HCT116 (cell line): ENCODE measurements at regions not wholly inside any gene's neighbourhood (a gene's known extent, or its start where the extent isn't known, plus 50 kb on each side); places are given as distances from the start of the nearest gene placed in this dataset.

ENCODE experiments used
- ATAC-seq: fragments of 200-7000 bp; cut with Tn5 transposase; 2 replicates; pipeline ENCODE4 v1.9.1; 2020; ENCODE audit warnings: mild to moderate bottlenecking, moderate library complexity
- BruUV-seq: library from RNA; stranded (reverse); fragments of 400-500 nt; replicated peaks from 2 replicates; lab custom pipeline; 2021; lab: Mats Ljungman, UMichigan
- CTCF ChIA-PET: fragments of 300-600 bp; sonication (Branson Sonifier 250); formaldehyde crosslinking; loops from one replicate; lab custom pipeline; 2021; ENCODE audit warnings: antibody characterized with exemption; lab: Charles Lee
- POLR2A ChIA-PET: fragments of 300-600, 350-600 bp; sonication (Branson Sonifier 250); formaldehyde crosslinking; loops from one replicate; lab custom pipeline; 2021; ENCODE audit warnings: antibody characterized with exemption; lab: Charles Lee
- RAD21 ChIA-PET, 2 experiments: fragments of 300-600 bp; sonication (Branson Sonifier 250); formaldehyde crosslinking; loops; one replicate each; lab custom pipeline; 2023; ENCODE audit warnings: low total read pairs in 2 of 2; ENCODE audit not compliant: uncharacterized antibody in 2 of 2, unreplicated experiment in 2 of 2, low non-redundant PET in 1 of 2; lab: Charles Lee
- DNase-seq: peaks from one replicate; pipeline ENCODE4 v3.0.0-alpha.2; 2010; ENCODE audit warnings: low read depth, low spot score
- H2AFZ ChIP-seq: fragments of 200-600 bp; shearing (Covaris generic), sonication (generic); 2 replicates; pipeline ENCODE4 v1.6.1; 2017; ENCODE audit warnings: low read depth, mixed run types, mixed read lengths, antibody characterized with exemption, low read length; ENCODE audit not compliant: poor library complexity, severe bottlenecking
- H3K27ac ChIP-seq: 2 replicates; pipeline ENCODE4 v1.5.1; 2012; ENCODE audit warnings: low read depth, low read length
- H3K27me3 ChIP-seq: fragments of 200-600 bp; sonication (generic); 2 replicates; pipeline ENCODE4 v1.6.1; 2016; ENCODE audit warnings: mixed run types, low read length, mixed read lengths; ENCODE audit not compliant: insufficient read depth
- H3K36me3 ChIP-seq, 2 experiments: fragments of 200-500 bp in 1 of 2; fragments of 200-600 bp in 1 of 2; sonication (Bioruptor generic) in 1 of 2; sonication (generic) in 1 of 2; 2 replicates each; pipeline versions ENCODE4 v1.5.1 to v1.6.1; 2014 to 2016; ENCODE audit warnings: low read length in 2 of 2, inconsistent platforms in 1 of 2, mixed read lengths in 1 of 2, mixed run types in 1 of 2; ENCODE audit not compliant: insufficient read depth in 2 of 2, control insufficient read depth in 1 of 2
- H3K4me1 ChIP-seq, 2 experiments: fragments of 200-600 bp in 1 of 2; sonication (generic) in 1 of 2; 2 replicates each; pipeline versions ENCODE4 v1.5.1 to v1.6.1; 2012 to 2017; ENCODE audit warnings: low read length in 2 of 2, inconsistent platforms in 1 of 2, mild to moderate bottlenecking in 1 of 2, mixed read lengths in 1 of 2, mixed run types in 1 of 2, moderate library complexity in 1 of 2; ENCODE audit not compliant: insufficient read depth in 2 of 2, control insufficient read depth in 1 of 2
- H3K4me2 ChIP-seq: fragments of 200-600 bp; sonication (generic); 2 replicates; pipeline ENCODE4 v1.6.1; 2017; ENCODE audit warnings: mixed run types, low read length, mixed read lengths
- H3K4me3 ChIP-seq, 2 experiments: fragments of 200-600 bp in 1 of 2; sonication (generic) in 1 of 2; replicated peaks in 1 of 2; 2 replicates each; pipeline ENCODE4 v1.5.1; 2011 to 2016; ENCODE audit warnings: low read length in 2 of 2, control low read depth in 1 of 2, low read depth in 1 of 2, mild to moderate bottlenecking in 1 of 2, mixed read lengths in 1 of 2, mixed run types in 1 of 2
- H3K79me2 ChIP-seq: fragments of 200-600 bp; sonication (generic); 2 replicates; pipeline ENCODE4 v1.6.1; 2017; ENCODE audit warnings: mild to moderate bottlenecking, mixed run types, low read length, moderate library complexity, mixed read lengths; ENCODE audit not compliant: insufficient read depth
- H3K9ac ChIP-seq: fragments of 200-600 bp; sonication (generic); 2 replicates; pipeline ENCODE4 v1.6.1; 2016; ENCODE audit warnings: low read length, mixed read lengths
- H3K9me2 ChIP-seq: fragments of 200-600 bp; sonication (generic), shearing (Covaris generic); 2 replicates; pipeline ENCODE4 v1.6.1; 2017; ENCODE audit warnings: mixed run types, mild to moderate bottlenecking, moderate library complexity; ENCODE audit not compliant: insufficient read depth
- H3K9me3 ChIP-seq, 2 experiments: fragments of 200-500 bp in 1 of 2; fragments of 200-600 bp in 1 of 2; sonication (Bioruptor generic) in 1 of 2; sonication (generic) in 1 of 2; 2 replicates each; pipeline ENCODE4 v1.6.1; 2014 to 2017; ENCODE audit warnings: low read length in 2 of 2, mixed read lengths in 2 of 2, inconsistent platforms in 1 of 2, low read depth in 1 of 2, mild to moderate bottlenecking in 1 of 2, mixed run types in 1 of 2, moderate library complexity in 1 of 2; ENCODE audit not compliant: control insufficient read depth in 1 of 2, insufficient read depth in 1 of 2
- H4K20me1 ChIP-seq: fragments of 200-600 bp; sonication (generic), shearing (Covaris generic); 2 replicates; pipeline ENCODE4 v1.6.1; 2017; ENCODE audit warnings: mixed run types, mild to moderate bottlenecking, moderate library complexity; ENCODE audit not compliant: insufficient read depth
- EGR1 ChIP-seq: IDR thresholded peaks from 2 replicates; pipeline ENCODE4 v1.6.1; 2012; ENCODE audit warnings: low read depth
- ELF1 ChIP-seq: IDR thresholded peaks from 2 replicates; pipeline ENCODE4 v1.6.1; 2012; ENCODE audit warnings: low read depth, borderline replicate concordance
- FOSL1 ChIP-seq: IDR thresholded peaks from 2 replicates; pipeline ENCODE4 v1.6.1; 2012; ENCODE audit warnings: low read depth
- JUND ChIP-seq: IDR thresholded peaks from 2 replicates; pipeline ENCODE4 v1.6.1; 2012
- MAX ChIP-seq: IDR thresholded peaks from 2 replicates; pipeline ENCODE4 v1.6.1; 2012
- POLR2AphosphoS5 ChIP-seq: IDR thresholded peaks from 2 replicates; pipeline ENCODE4 v1.6.1; 2011; ENCODE audit warnings: mild to moderate bottlenecking, low read depth, low read length, moderate library complexity
- RAD21 ChIP-seq: IDR thresholded peaks from 2 replicates; pipeline ENCODE4 v1.6.1; 2012; ENCODE audit warnings: low read depth, mild to moderate bottlenecking
- SIN3A ChIP-seq: IDR thresholded peaks from 2 replicates; pipeline ENCODE4 v1.6.1; 2012; ENCODE audit warnings: low read depth
- SRF ChIP-seq: IDR thresholded peaks from 2 replicates; pipeline ENCODE4 v1.6.1; 2012; ENCODE audit warnings: low read depth
- TCF7L2 ChIP-seq: IDR thresholded peaks from 2 replicates; pipeline ENCODE4 v1.7.0; 2011; ENCODE audit warnings: borderline replicate concordance, inconsistent platforms; ENCODE audit not compliant: insufficient read depth, insufficient read length; ENCODE audit errors: extremely low read depth
- YY1 ChIP-seq: IDR thresholded peaks from 2 replicates; pipeline ENCODE4 v1.6.1; 2011; ENCODE audit warnings: low read length, low read depth, moderate library complexity, mild to moderate bottlenecking; ENCODE audit not compliant: insufficient replicate concordance; ENCODE audit errors: extremely low read depth
- ZBTB33 ChIP-seq: IDR thresholded peaks from 2 replicates; pipeline ENCODE4 v1.6.1; 2011; ENCODE audit warnings: mild to moderate bottlenecking, low read length, moderate library complexity; ENCODE audit not compliant: insufficient replicate concordance; ENCODE audit errors: extremely low read depth
- ZFX ChIP-seq: fragments of 450-650 bp; IDR thresholded peaks from 2 replicates; pipeline ENCODE4 v1.6.1; 2017
- ZNF274 ChIP-seq: fragments of 200-500 bp; sonication (Bioruptor generic); IDR thresholded peaks from 2 replicates; pipeline ENCODE4 v1.6.1; 2014; ENCODE audit warnings: mild to moderate bottlenecking, low read depth, low read length, inconsistent platforms
- intact Hi-C: fragments of 100-400 bp; cut with micrococcal nuclease; formaldehyde crosslinking; loops from 2 replicates; pipeline ENCODE4 v1.10.0; 2022

- DNase-seq (no peak), ATAC-seq (no peak)
- POLR2A ChIA-PET = no interaction called here
- Histone ChIP-seq H3K4me2 (no peak overlapping the region), H3K27me3 (no peaks in the 10 kb centered on the region), H3K79me2 (no peaks in the 10 kb centered on the region), H3K36me3 (no peaks in the 10 kb centered on the region), H3K9me2 (no peaks in the 10 kb centered on the region), H4K20me1 (no peaks in the 10 kb centered on the region), H3K4me3 (no peak overlapping the region), H3K27ac (no peak overlapping the region), H3K4me1 (no peaks in the 10 kb centered on the region), H2AFZ (no peak overlapping the region), H3K9me3 (peaks cover 11 to 34% of the 10 kb centered on the region in 2 experiments; a peak in 2 of 4 replicates), H3K9ac (no peak overlapping the region)
- CTCF ChIA-PET = no interaction called here
- TF ChIP-seq ZNF274 (no peak), POLR2AphosphoS5 (no peak), TCF7L2 (no peak), YY1 (no peak), ZFX (no peak), FOSL1 (no peak), ELF1 (no peak), SIN3A (no peak), SRF (no peak), ZBTB33 (no peak), RAD21 (no peak), MAX (no peak), JUND (no peak), EGR1 (no peak)
- RAD21 ChIA-PET = no interaction called here
- intact Hi-C loops = no loop called here
- BruUV-seq = no TSS peak
Measured at GRCh38 chr5:30959238-30959637, 234.2 kb upstream of the CDH6 start.
